SJSA1 (cell line): ENCODE measurements at regions not wholly inside any gene's neighbourhood (a gene's known extent, or its start where the extent isn't known, plus 50 kb on each side); places are given as distances from the start of the nearest gene placed in this dataset.
"Not testable (repeated sequence)": the region's sequence is repeated elsewhere in the genome, so short reads cannot be mapped to it uniquely, and the experiment has no call there.

ENCODE experiments used
- DNase-seq, 2 experiments: peaks; one replicate each; pipeline ENCODE4 v3.0.0-alpha.2; 2015 to 2020; ENCODE audit warnings: low spot score in 2 of 2, low read depth in 1 of 2
- H3K27ac ChIP-seq: fragments of 250-450 bp; sonication (Bioruptor Pico); 2 replicates; pipeline ENCODE4 v1.5.1; 2020; ENCODE audit warnings: mild to moderate bottlenecking, moderate library complexity
- H3K27me3 ChIP-seq: fragments of 250-450 bp; sonication (Bioruptor Pico); replicated peaks from 2 replicates; pipeline ENCODE4 v1.5.1; 2020; ENCODE audit warnings: mild to moderate bottlenecking, moderate library complexity
- H3K36me3 ChIP-seq: fragments of 250-450 bp; sonication (Bioruptor Pico); 2 replicates; pipeline ENCODE4 v1.5.1; 2020; ENCODE audit warnings: mild to moderate bottlenecking
- H3K4me1 ChIP-seq: fragments of 250-450 bp; sonication (Bioruptor Pico); replicated peaks from 2 replicates; pipeline ENCODE4 v1.6.1; 2021; ENCODE audit warnings: mild to moderate bottlenecking
- H3K4me3 ChIP-seq: fragments of 250-450 bp; sonication (Bioruptor Pico); 2 replicates; pipeline ENCODE4 v1.5.1; 2020; ENCODE audit warnings: mild to moderate bottlenecking
- H3K9me3 ChIP-seq: fragments of 250-450 bp; sonication (Bioruptor Pico); replicated peaks from 2 replicates; pipeline ENCODE4 v1.5.1; 2020; ENCODE audit warnings: mild to moderate bottlenecking

- Histone ChIP-seq H3K27ac (no peak overlapping the region), H3K4me1 (no peaks in the 10 kb centered on the region), H3K9me3 (no peaks in the 10 kb centered on the region), H3K4me3 (no peak overlapping the region), H3K36me3 (no peaks in the 10 kb centered on the region), H3K27me3 (no peaks in the 10 kb centered on the region)
- no peak for DNase-seq
These were observed 265.8 kb downstream of the TTC32 start for GRCh38 chr2:19635951-19636510.

- Histone ChIP-seq H3K4me1 (no peaks in the 10 kb centered on the region), H3K4me3 (no peak overlapping the region), H3K27me3 (no peaks in the 10 kb centered on the region), H3K9me3 (no peaks in the 10 kb centered on the region), H3K36me3 (no peaks in the 10 kb centered on the region), H3K27ac (no peak overlapping the region)
- DNase-seq = no peak
These were observed 269.3 kb downstream of the TTC32 start for GRCh38 chr2:19632403-19632991.

GRCh38 chr2:19631871-19632270, 269.9 kb downstream of the TTC32 start:
- no peak for DNase-seq
- Histone ChIP-seq H3K4me3 (no peak overlapping the region), H3K4me1 (no peaks in the 10 kb centered on the region), H3K9me3 (no peaks in the 10 kb centered on the region), H3K27ac (no peak overlapping the region), H3K36me3 (no peaks in the 10 kb centered on the region), H3K27me3 (no peaks in the 10 kb centered on the region)

- Histone ChIP-seq H3K9me3 (no peaks in the 10 kb centered on the region), H3K27ac (no peak overlapping the region), H3K4me1 (no peaks in the 10 kb centered on the region), H3K4me3 (no peak overlapping the region), H3K27me3 (no peaks in the 10 kb centered on the region), H3K36me3 (no peaks in the 10 kb centered on the region)
- DNase-seq = no peak
These were observed 270.9 kb downstream of the TTC32 start for GRCh38 chr2:19630921-19631320.

- no peaks in the 10 kb centered on the region for H3K27me3 ChIP-seq
- no peaks in the 10 kb centered on the region for H3K36me3 ChIP-seq
These were observed 268.9 kb upstream of the OSR1 start for GRCh38 chr2:19627359-19627758.

GRCh38 chr2:19623488-19623887, 265.1 kb upstream of the OSR1 start:
- Histone ChIP-seq H3K4me3 (no peak overlapping the region), H3K27ac (no peak overlapping the region), H3K36me3 (no peaks in the 10 kb centered on the region), H3K9me3 (no peaks in the 10 kb centered on the region), H3K27me3 (no peaks in the 10 kb centered on the region), H3K4me1 (no peaks in the 10 kb centered on the region)
- DNase-seq = no peak

More at GRCh38 chr2:19627359-19627758, 268.9 kb upstream of the OSR1 start:
- Histone ChIP-seq H3K9me3 (no peaks in the 10 kb centered on the region), H3K4me3 (no peak overlapping the region), H3K27ac (no peak overlapping the region), H3K4me1 (no peaks in the 10 kb centered on the region)
- no peak for DNase-seq

- H3K27me3 ChIP-seq = no peaks in the 10 kb centered on the region
- DNase-seq = no peak
These were observed 258.9 kb upstream of the OSR1 start for GRCh38 chr2:19617257-19617848.

GRCh38 chr2:19615402-19615801, 257.0 kb upstream of the OSR1 start:
- not testable (repeated sequence) for H3K9me3 ChIP-seq, H3K27me3 ChIP-seq, H3K4me3 ChIP-seq, DNase-seq, H3K27ac ChIP-seq, H3K36me3 ChIP-seq, H3K4me1 ChIP-seq

More at GRCh38 chr2:19617257-19617848, 258.9 kb upstream of the OSR1 start:
- peaks cover 3% of the 10 kb centered on the region; the same call in 1 of the 2 replicates for H3K9me3 ChIP-seq
- no peaks in the 10 kb centered on the region for H3K4me1 ChIP-seq
- H3K4me3 ChIP-seq = no peak overlapping the region
- no peaks in the 10 kb centered on the region for H3K36me3 ChIP-seq
- H3K27ac ChIP-seq = no peak overlapping the region

GRCh38 chr2:19614066-19614465, 255.6 kb upstream of the OSR1 start:
- no peak overlapping the region for H3K4me3 ChIP-seq
- peaks cover 3% of the 10 kb centered on the region; the same call in 1 of the 2 replicates for H3K9me3 ChIP-seq
- no peaks in the 10 kb centered on the region for H3K27me3 ChIP-seq
- no peak overlapping the region for H3K27ac ChIP-seq
- no peaks in the 10 kb centered on the region for H3K4me1 ChIP-seq
- DNase-seq = no peak
- no peaks in the 10 kb centered on the region for H3K36me3 ChIP-seq

- DNase-seq = no peak
- no peaks in the 10 kb centered on the region for H3K36me3 ChIP-seq
- H3K27me3 ChIP-seq = no peaks in the 10 kb centered on the region
- no peak overlapping the region for H3K4me3 ChIP-seq
- no peak overlapping the region for H3K27ac ChIP-seq
- no peaks in the 10 kb centered on the region; the same call in 1 of the 2 replicates for H3K9me3 ChIP-seq
- no peaks in the 10 kb centered on the region for H3K4me1 ChIP-seq
These were observed 253.3 kb upstream of the OSR1 start for GRCh38 chr2:19611491-19612332.

- no peak for DNase-seq
- no peaks in the 10 kb centered on the region for H3K4me1 ChIP-seq
- H3K27me3 ChIP-seq = no peaks in the 10 kb centered on the region
- no peaks in the 10 kb centered on the region; the same call in 1 of the 2 replicates for H3K9me3 ChIP-seq
- no peaks in the 10 kb centered on the region for H3K36me3 ChIP-seq
- no peak overlapping the region for H3K4me3 ChIP-seq
- H3K27ac ChIP-seq = no peak overlapping the region
These were observed 250.8 kb upstream of the OSR1 start for GRCh38 chr2:19609266-19609665.

GRCh38 chr2:19607931-19608771, 249.7 kb upstream of the OSR1 start:
- Histone ChIP-seq H3K4me1 (no peaks in the 10 kb centered on the region), H3K9me3 (no peaks in the 10 kb centered on the region; the same call in 1 of the 2 replicates), H3K27me3 (no peaks in the 10 kb centered on the region), H3K36me3 (no peaks in the 10 kb centered on the region), H3K27ac (no peak overlapping the region), H3K4me3 (no peak overlapping the region)
- DNase-seq = no peak

- DNase-seq = no peak
- H3K27me3 ChIP-seq = no peaks in the 10 kb centered on the region
- H3K9me3 ChIP-seq = no peaks in the 10 kb centered on the region; the same call in 1 of the 2 replicates
- H3K27ac ChIP-seq = no peak overlapping the region
- H3K4me1 ChIP-seq = no peaks in the 10 kb centered on the region
- no peak overlapping the region for H3K4me3 ChIP-seq
- no peaks in the 10 kb centered on the region for H3K36me3 ChIP-seq
These were observed 249.0 kb upstream of the OSR1 start for GRCh38 chr2:19607400-19607799.
